Prostate gland (tissue), 2 donors: ENCODE measurements at regions not wholly inside any gene's neighbourhood (a gene's known extent, or its start where the extent isn't known, plus 50 kb on each side); places are given as distances from the start of the nearest gene placed in this dataset.

Source experiments
- POLR2AphosphoS5 ChIP-seq: sonication (generic); formaldehyde crosslinking; IDR thresholded peaks from one replicate; pipeline ENCODE4 v1.6.1; 2017; ENCODE audit warnings: antibody characterized with exemption
- TF ChIP-seq, protein P1 (sequence below), 4 experiments: fragments of 200-600 bp in 2 of 4; fragments of 450-650 bp in 2 of 4; sonication (generic) in 2 of 4; IDR thresholded peaks; 1 replicate in 3 of 4; 2 replicates in 1 of 4; pipeline ENCODE4 v1.5.1; 2016 to 2019; ENCODE audit warnings: antibody characterized with exemption in 4 of 4, mild to moderate bottlenecking in 2 of 4, moderate library complexity in 2 of 4

DNA sequence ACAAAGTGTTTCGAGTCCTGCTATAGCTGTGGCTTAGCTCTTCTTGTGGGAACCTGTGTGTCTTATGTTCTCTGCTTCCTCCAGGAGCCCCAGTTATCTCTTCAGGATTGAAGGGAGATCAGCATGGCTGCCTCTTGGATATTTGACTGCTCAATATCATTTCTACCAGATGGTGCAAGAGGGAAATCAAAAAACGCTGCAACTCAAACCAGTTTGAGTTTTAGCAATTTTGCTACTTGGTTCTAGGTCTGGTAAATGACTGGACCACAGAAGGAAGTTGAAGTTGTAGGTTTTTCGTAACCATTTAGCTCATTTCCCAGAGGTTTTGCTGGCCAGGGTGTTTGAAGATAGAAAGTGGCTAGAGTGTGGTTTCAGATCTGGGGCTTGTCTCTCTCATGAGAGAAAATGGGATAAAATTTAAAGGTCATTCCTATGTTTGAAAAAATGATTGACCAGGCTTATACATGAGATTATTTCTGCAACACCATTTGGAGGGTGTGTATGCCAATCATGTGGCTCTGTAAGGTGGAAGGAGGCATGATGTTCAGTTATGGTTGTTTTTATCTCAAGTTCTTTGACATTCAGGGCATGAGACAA, 210.4 kb downstream of the SPRY1 start:
- no peak for TF ChIP-seq POLR2AphosphoS5
- TF ChIP-seq, protein P1, sequence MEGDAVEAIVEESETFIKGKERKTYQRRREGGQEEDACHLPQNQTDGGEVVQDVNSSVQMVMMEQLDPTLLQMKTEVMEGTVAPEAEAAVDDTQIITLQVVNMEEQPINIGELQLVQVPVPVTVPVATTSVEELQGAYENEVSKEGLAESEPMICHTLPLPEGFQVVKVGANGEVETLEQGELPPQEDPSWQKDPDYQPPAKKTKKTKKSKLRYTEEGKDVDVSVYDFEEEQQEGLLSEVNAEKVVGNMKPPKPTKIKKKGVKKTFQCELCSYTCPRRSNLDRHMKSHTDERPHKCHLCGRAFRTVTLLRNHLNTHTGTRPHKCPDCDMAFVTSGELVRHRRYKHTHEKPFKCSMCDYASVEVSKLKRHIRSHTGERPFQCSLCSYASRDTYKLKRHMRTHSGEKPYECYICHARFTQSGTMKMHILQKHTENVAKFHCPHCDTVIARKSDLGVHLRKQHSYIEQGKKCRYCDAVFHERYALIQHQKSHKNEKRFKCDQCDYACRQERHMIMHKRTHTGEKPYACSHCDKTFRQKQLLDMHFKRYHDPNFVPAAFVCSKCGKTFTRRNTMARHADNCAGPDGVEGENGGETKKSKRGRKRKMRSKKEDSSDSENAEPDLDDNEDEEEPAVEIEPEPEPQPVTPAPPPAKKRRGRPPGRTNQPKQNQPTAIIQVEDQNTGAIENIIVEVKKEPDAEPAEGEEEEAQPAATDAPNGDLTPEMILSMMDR (IDR thresholded peaks at IDR 0.05): no peak
